ENCODE measurements at regions not wholly inside any gene's neighbourhood (a gene's known extent, or its start where the extent isn't known, plus 50 kb on each side); places are given as distances from the start of the nearest gene placed in this dataset.

DNA sequence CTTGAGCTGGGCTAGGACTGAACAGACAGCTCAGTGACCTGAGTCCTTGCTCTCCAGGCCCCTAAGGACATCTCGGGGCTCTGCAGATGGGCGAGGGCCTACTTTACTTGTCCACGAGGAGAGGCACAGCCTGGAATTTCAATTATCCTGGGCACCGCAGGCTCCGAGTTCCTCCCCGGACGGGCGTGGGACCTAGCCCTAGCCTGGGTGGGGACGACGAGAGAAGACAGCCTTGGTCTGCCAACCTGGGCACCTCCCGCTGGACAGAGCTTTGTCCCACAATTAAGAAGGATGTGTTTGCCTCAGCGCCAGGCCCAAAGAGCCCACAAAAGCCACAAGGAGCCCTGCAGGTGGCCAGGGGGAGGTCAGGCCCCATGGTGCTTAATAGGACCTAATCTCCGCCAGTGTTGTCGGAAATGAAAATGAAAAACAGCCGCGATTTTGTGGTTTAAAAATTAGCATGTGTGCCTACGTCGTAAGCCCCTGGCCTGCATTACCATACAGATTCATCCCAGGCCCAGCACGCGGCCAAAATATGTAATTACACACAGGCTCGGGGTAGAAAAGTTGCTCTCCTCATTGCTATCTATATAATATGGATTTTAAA, 51.4 kb upstream of the LHX1 start:
- TF ChIP-seq CTCF (IDR thresholded peaks at IDR 0.05) (no peak), POLR2A (IDR thresholded peaks at IDR 0.05) (no peak)

Data from thyroid gland (tissue), 4 donors.